HEK293T (cell line): ENCODE measurements at regions not wholly inside any gene's neighbourhood (a gene's known extent, or its start where the extent isn't known, plus 50 kb on each side); places are given as distances from the start of the nearest gene placed in this dataset.

Experiments
- ARNT ChIP-seq: fragments of 450-650 bp; IDR thresholded peaks from 2 replicates; pipeline ENCODE4 v1.6.1; 2017; ENCODE audit warnings: mild to moderate bottlenecking
- BHLHE40 ChIP-seq: fragments of 450-650 bp; IDR thresholded peaks from 2 replicates; pipeline ENCODE4 v1.6.1; 2016; ENCODE audit warnings: mild to moderate bottlenecking, moderate library complexity, borderline replicate concordance
- CTBP1 ChIP-seq: fragments of 450-650 bp; IDR thresholded peaks from 2 replicates; pipeline ENCODE4 v1.6.1; 2016; ENCODE audit warnings: borderline replicate concordance
- ELF4 ChIP-seq: fragments of 450-650 bp; IDR thresholded peaks from 2 replicates; pipeline ENCODE4 v1.6.1; 2017; ENCODE audit warnings: antibody characterized with exemption
- FOXA1 ChIP-seq: fragments of 450-650 bp; IDR thresholded peaks from 2 replicates; pipeline ENCODE4 v1.6.1; 2016; ENCODE audit warnings: mild to moderate bottlenecking
- FOXK2 ChIP-seq: fragments of 450-650 bp; IDR thresholded peaks from 2 replicates; pipeline ENCODE4 v1.6.1; 2016; ENCODE audit warnings: mild to moderate bottlenecking
- FOXM1 ChIP-seq: fragments of 450-650 bp; IDR thresholded peaks from 2 replicates; pipeline ENCODE4 v1.6.1; 2017; ENCODE audit warnings: mild to moderate bottlenecking, borderline replicate concordance
- HDGF ChIP-seq: fragments of 450-650 bp; IDR thresholded peaks from 2 replicates; pipeline ENCODE4 v1.6.1; 2017; ENCODE audit warnings: antibody characterized with exemption, borderline replicate concordance
- LEF1 ChIP-seq: fragments of 450-650 bp; IDR thresholded peaks from 2 replicates; pipeline ENCODE4 v1.6.1; 2017; ENCODE audit warnings: mild to moderate bottlenecking, borderline replicate concordance
- PKNOX1 ChIP-seq: fragments of 450-650 bp; IDR thresholded peaks from 2 replicates; pipeline ENCODE4 v1.6.1; 2016
- SP1 ChIP-seq: fragments of 450-650 bp; IDR thresholded peaks from 2 replicates; pipeline ENCODE4 v1.6.1; 2017
- TARDBP ChIP-seq: fragments of 450-650 bp; IDR thresholded peaks from 2 replicates; pipeline ENCODE4 v1.6.1; 2016
- ZNF384 ChIP-seq: fragments of 450-650 bp; IDR thresholded peaks from 2 replicates; pipeline ENCODE4 v1.6.1; 2016

GRCh38 chr14:98290596-98290995, 981.4 kb downstream of the BCL11B start:
- TF ChIP-seq SP1, result no peak
- no peak for TF ChIP-seq TARDBP
- TF ChIP-seq FOXA1, result no peak
- TF ChIP-seq FOXM1, result no peak
- TF ChIP-seq BHLHE40, result no peak
- no peak for TF ChIP-seq LEF1
- TF ChIP-seq ELF4, result no peak
- no peak for TF ChIP-seq ARNT
- TF ChIP-seq HDGF, result no peak
- no peak for TF ChIP-seq ZNF384
- no peak for TF ChIP-seq PKNOX1
- TF ChIP-seq CTBP1, result no peak
- TF ChIP-seq FOXK2, result no peak
